Activated CD8-positive, alpha-beta T cell treated with anti-CD3 and anti-CD28 coated beads, Interleukin-2, amount 10 ng/mL, durations not matched to agents 7 days and 5 days (primary cell): ENCODE measurements at regions not wholly inside any gene's neighbourhood (a gene's known extent, or its start where the extent isn't known, plus 50 kb on each side); places are given as distances from the start of the nearest gene placed in this dataset.

Experiments
- ATAC-seq: fragments of 150-1000 bp; cut with Tn5 transposase; one replicate; pipeline ENCODE4 v1.10.0; 2021; ENCODE audit warnings: moderate library complexity
- CTCF ChIA-PET: fragments of 350-600 bp; sonication (Branson Sonifier 250); formaldehyde crosslinking; loops from one replicate; lab custom pipeline; 2021; ENCODE audit warnings: antibody characterized with exemption; lab: Charles Lee
- POLR2A ChIA-PET: fragments of 350-600 bp; sonication (Branson Sonifier 250); formaldehyde crosslinking; loops from one replicate; lab custom pipeline; 2021; ENCODE audit warnings: antibody characterized with exemption; lab: Charles Lee
- DNase-seq: peaks from one replicate; pipeline ENCODE4 v3.0.0-alpha.2; 2020
- H3K27ac Mint-ChIP-seq: one replicate; pipeline ENCODE4 v1.8.0; 2021; ENCODE audit warnings: mild to moderate bottlenecking, mixed read lengths
- H3K27me3 Mint-ChIP-seq: one replicate; pipeline ENCODE4 v1.8.0; 2021; ENCODE audit warnings: low read depth, mixed read lengths
- H3K36me3 Mint-ChIP-seq: one replicate; pipeline ENCODE4 v1.8.0; 2021; ENCODE audit warnings: low read depth, mixed read lengths
- H3K4me1 Mint-ChIP-seq: one replicate; pipeline ENCODE4 v1.8.0; 2021; ENCODE audit warnings: low read depth, mixed read lengths
- H3K4me3 Mint-ChIP-seq: one replicate; pipeline ENCODE4 v1.8.0; 2021; ENCODE audit warnings: mild to moderate bottlenecking, mixed read lengths
- H3K9me3 Mint-ChIP-seq: one replicate; pipeline ENCODE4 v1.8.0; 2022; ENCODE audit warnings: mixed read lengths; ENCODE audit not compliant: insufficient read depth

- no peaks in the 10 kb centered on the region for H3K4me1 Mint-ChIP-seq
- H3K27me3 Mint-ChIP-seq: no peaks in the 10 kb centered on the region
- no peak for DNase-seq
- CTCF ChIA-PET: no interaction called here
- H3K4me3 Mint-ChIP-seq: no peak overlapping the region
- H3K9me3 Mint-ChIP-seq: no peaks in the 10 kb centered on the region
- H3K36me3 Mint-ChIP-seq: no peaks in the 10 kb centered on the region
- POLR2A ChIA-PET: no interaction called here
- no peak overlapping the region for H3K27ac Mint-ChIP-seq
- no peak for ATAC-seq
Observed at GRCh38 chr2:2735041-2735440, 404.0 kb upstream of the MYT1L start.

GRCh38 chr2:2734308-2734707 is 403.2 kb upstream of the MYT1L start:
- POLR2A ChIA-PET: no interaction called here
- no peak overlapping the region for H3K27ac Mint-ChIP-seq

GRCh38 chr2:2733818-2734217 is 402.7 kb upstream of the MYT1L start:
- Mint-ChIP-seq H3K36me3 (no peaks in the 10 kb centered on the region), H3K27me3 (no peaks in the 10 kb centered on the region), H3K9me3 (no peaks in the 10 kb centered on the region), H3K4me1 (no peaks in the 10 kb centered on the region), H3K27ac (no peak overlapping the region), H3K4me3 (no peak overlapping the region)
- DNase-seq (no peak), ATAC-seq (no peak)
- ChIA-PET POLR2A (no interaction called here), CTCF (no interaction called here)

More at GRCh38 chr2:2734308-2734707, 403.2 kb upstream of the MYT1L start:
- DNase-seq (no peak), ATAC-seq (no peak)
- Mint-ChIP-seq H3K27me3 (no peaks in the 10 kb centered on the region), H3K9me3 (no peaks in the 10 kb centered on the region), H3K4me1 (no peaks in the 10 kb centered on the region), H3K4me3 (no peak overlapping the region), H3K36me3 (no peaks in the 10 kb centered on the region)
- CTCF ChIA-PET: no interaction called here

GRCh38 chr2:2732331-2733119 is 401.4 kb upstream of the MYT1L start:
- Mint-ChIP-seq H3K36me3 (no peaks in the 10 kb centered on the region), H3K27ac (no peak overlapping the region), H3K4me1 (no peaks in the 10 kb centered on the region), H3K4me3 (no peak overlapping the region), H3K9me3 (no peaks in the 10 kb centered on the region), H3K27me3 (no peaks in the 10 kb centered on the region)
- ChIA-PET CTCF (no interaction called here), POLR2A (no interaction called here)
- DNase-seq (no peak), ATAC-seq (no peak)

GRCh38 chr2:2731816-2732284 is 400.8 kb upstream of the MYT1L start:
- Mint-ChIP-seq H3K27ac (no peak overlapping the region), H3K4me3 (no peak overlapping the region), H3K27me3 (no peaks in the 10 kb centered on the region), H3K4me1 (no peaks in the 10 kb centered on the region), H3K36me3 (no peaks in the 10 kb centered on the region), H3K9me3 (no peaks in the 10 kb centered on the region)
- ChIA-PET CTCF (no interaction called here), POLR2A (no interaction called here)
- DNase-seq: no peak
- no peak for ATAC-seq

- no peak for DNase-seq
- no peaks in the 10 kb centered on the region for H3K4me1 Mint-ChIP-seq
- POLR2A ChIA-PET: no interaction called here
- no peak overlapping the region for H3K27ac Mint-ChIP-seq
- no peak overlapping the region for H3K4me3 Mint-ChIP-seq
- H3K36me3 Mint-ChIP-seq: no peaks in the 10 kb centered on the region
- no peaks in the 10 kb centered on the region for H3K27me3 Mint-ChIP-seq
- CTCF ChIA-PET: no interaction called here
- H3K9me3 Mint-ChIP-seq: no peaks in the 10 kb centered on the region
- no peak for ATAC-seq
Observed at GRCh38 chr2:2731101-2731815, 400.2 kb upstream of the MYT1L start.

- no peak for ATAC-seq
- DNase-seq: no peak
- ChIA-PET CTCF (no interaction called here), POLR2A (no interaction called here)
- H3K4me3 Mint-ChIP-seq: no peak overlapping the region
- no peaks in the 10 kb centered on the region for H3K36me3 Mint-ChIP-seq
- no peaks in the 10 kb centered on the region for H3K9me3 Mint-ChIP-seq
- no peaks in the 10 kb centered on the region for H3K27me3 Mint-ChIP-seq
- no peak overlapping the region for H3K27ac Mint-ChIP-seq
- no peaks in the 10 kb centered on the region for H3K4me1 Mint-ChIP-seq
Observed at GRCh38 chr2:2730301-2730833, 399.3 kb upstream of the MYT1L start.

GRCh38 chr2:2729246-2729645 is 398.2 kb upstream of the MYT1L start:
- ChIA-PET POLR2A (no interaction called here), CTCF (no interaction called here)
- Mint-ChIP-seq H3K9me3 (no peaks in the 10 kb centered on the region), H3K27me3 (no peaks in the 10 kb centered on the region), H3K36me3 (no peaks in the 10 kb centered on the region), H3K4me1 (no peaks in the 10 kb centered on the region), H3K4me3 (no peak overlapping the region), H3K27ac (no peak overlapping the region)
- ATAC-seq (no peak), DNase-seq (no peak)

- POLR2A ChIA-PET: no interaction called here
- no peaks in the 10 kb centered on the region for H3K36me3 Mint-ChIP-seq
- no peak overlapping the region for H3K27ac Mint-ChIP-seq
- CTCF ChIA-PET: no interaction called here
- H3K27me3 Mint-ChIP-seq: no peaks in the 10 kb centered on the region
- H3K9me3 Mint-ChIP-seq: no peaks in the 10 kb centered on the region
- no peak for DNase-seq
- no peak for ATAC-seq
- H3K4me3 Mint-ChIP-seq: no peak overlapping the region
- no peaks in the 10 kb centered on the region for H3K4me1 Mint-ChIP-seq
Observed at GRCh38 chr2:2728635-2729034, 397.6 kb upstream of the MYT1L start.

GRCh38 chr2:2727876-2728511 is 396.9 kb upstream of the MYT1L start:
- ATAC-seq (no peak), DNase-seq (no peak)
- Mint-ChIP-seq H3K27ac (no peak overlapping the region), H3K4me1 (no peaks in the 10 kb centered on the region), H3K4me3 (no peak overlapping the region), H3K9me3 (no peaks in the 10 kb centered on the region), H3K36me3 (no peaks in the 10 kb centered on the region), H3K27me3 (no peaks in the 10 kb centered on the region)
- POLR2A ChIA-PET: no interaction called here
- CTCF ChIA-PET: no interaction called here

GRCh38 chr2:2726163-2726562 is 395.1 kb upstream of the MYT1L start:
- ATAC-seq: no peak

GRCh38 chr2:2723064-2723463 is 392.0 kb upstream of the MYT1L start:
- ATAC-seq (no peak), DNase-seq (no peak)
- ChIA-PET CTCF (no interaction called here), POLR2A (no interaction called here)
- no peaks in the 10 kb centered on the region for H3K9me3 Mint-ChIP-seq
- no peaks in the 10 kb centered on the region for H3K27me3 Mint-ChIP-seq
- no peak overlapping the region for H3K4me3 Mint-ChIP-seq
- no peaks in the 10 kb centered on the region for H3K4me1 Mint-ChIP-seq
- no peak overlapping the region for H3K27ac Mint-ChIP-seq
- H3K36me3 Mint-ChIP-seq: no peaks in the 10 kb centered on the region

More at GRCh38 chr2:2726163-2726562, 395.1 kb upstream of the MYT1L start:
- Mint-ChIP-seq H3K27me3 (no peaks in the 10 kb centered on the region), H3K4me1 (no peaks in the 10 kb centered on the region), H3K9me3 (no peaks in the 10 kb centered on the region), H3K4me3 (no peak overlapping the region), H3K27ac (no peak overlapping the region), H3K36me3 (no peaks in the 10 kb centered on the region)
- no peak for DNase-seq
- ChIA-PET POLR2A (no interaction called here), CTCF (no interaction called here)
